Liver (tissue), 3 donors: ENCODE measurements at regions not wholly inside any gene's neighbourhood (a gene's known extent, or its start where the extent isn't known, plus 50 kb on each side); places are given as distances from the start of the nearest gene placed in this dataset.

Experiments used
- CTCF ChIP-seq: fragments of 150-350 bp; IDR thresholded peaks from 2 replicates; pipeline ENCODE4 v1.5.1; 2017; ENCODE audit warnings: improper control_type of control experiment, low read depth, low read length; ENCODE audit not compliant: missing input control
- JUND ChIP-seq, 2 donors: IDR thresholded peaks; 2 replicates each; pipeline ENCODE4 v1.6.1; 2016; ENCODE audit warnings: antibody characterized with exemption in 2 of 2
- RAD21 ChIP-seq, 2 donors: IDR thresholded peaks; 2 replicates each; pipeline ENCODE4 v1.6.1; 2016; ENCODE audit warnings: antibody characterized with exemption in 2 of 2, mild to moderate bottlenecking in 2 of 2
- REST ChIP-seq: IDR thresholded peaks from 2 replicates; pipeline ENCODE4 v1.6.1; 2016; ENCODE audit warnings: antibody characterized with exemption, mild to moderate bottlenecking
- SP1 ChIP-seq: IDR thresholded peaks from 2 replicates; pipeline ENCODE4 v1.6.1; 2018; ENCODE audit warnings: antibody characterized with exemption, mild to moderate bottlenecking
- donor health status: healthy.
- donor health status: healthy.

- TF ChIP-seq CTCF (no peak), REST (no peak), SP1 (no peak), RAD21 (IDR thresholded peaks at IDR 0.05) (no peak), JUND (IDR thresholded peaks at IDR 0.05) (no peak)
These were observed 167.1 kb downstream of the FGF9 start for GRCh38 chr13:21837841-21838551.
